GM12878 (cell line): ENCODE measurements at regions not wholly inside any gene's neighbourhood (a gene's known extent, or its start where the extent isn't known, plus 50 kb on each side); places are given as distances from the start of the nearest gene placed in this dataset.

Source experiments
- ATAC-seq: fragments of 200-7000 bp; cut with Tn5 transposase; 3 replicates; pipeline ENCODE4 v1.9.1; 2020; ENCODE audit warnings: mild to moderate bottlenecking, moderate library complexity
- BruUV-seq: library from RNA; stranded (reverse); fragments of 400-500 nt; replicated peaks from 2 replicates; lab custom pipeline; 2021; lab: Mats Ljungman, UMichigan
- CTCF ChIA-PET: fragments of 300-600 bp; sonication (Branson Sonifier 250); formaldehyde crosslinking; extraction: SDS; loops from one replicate; lab custom pipeline; 2021; ENCODE audit warnings: inconsistent platforms; lab: Yijun Ruan, JAX
- POLR2A ChIA-PET: fragments of 350-600 bp; formaldehyde crosslinking; extraction: SDS; loops from one replicate; lab custom pipeline; 2021; ENCODE audit warnings: inconsistent platforms; lab: Charles Lee
- RAD21 ChIA-PET: fragments of 300-600 bp; sonication (Branson Sonifier 250); formaldehyde crosslinking; loops from one replicate; lab custom pipeline; 2023; ENCODE audit warnings: antibody characterized with exemption; ENCODE audit not compliant: unreplicated experiment; lab: Charles Lee
- SMC1A ChIA-PET: fragments of 300-600 bp; sonication (Branson Sonifier 250); formaldehyde crosslinking; loops from one replicate; lab custom pipeline; 2023; ENCODE audit not compliant: unreplicated experiment, uncharacterized antibody; lab: Charles Lee
- DNase-seq: peaks from one replicate; pipeline ENCODE4 v3.0.0-alpha.2; 2011; ENCODE audit warnings: low read depth, low spot score
- FAIRE-seq: peaks from 3 replicates; lab custom pipeline; 2011; peaks lifted over from hg19 to GRCh38; lab: Jason Lieb, UNC
- H2AFZ ChIP-seq: 2 replicates; pipeline ENCODE4 v1.6.0; 2011; ENCODE audit warnings: low read depth, low read length, control low read depth; ENCODE audit not compliant: control insufficient read depth
- H3K27ac ChIP-seq: 2 replicates; pipeline ENCODE4 v1.5.1; 2011; ENCODE audit warnings: control low read depth; ENCODE audit not compliant: control insufficient read depth, insufficient read depth
- H3K27me3 ChIP-seq, 2 experiments: replicated peaks in 1 of 2; 2 replicates each; pipeline versions ENCODE4 v1.6.0 to v1.6.1; 2011; ENCODE audit warnings: low read length in 1 of 2; ENCODE audit not compliant: control insufficient read depth in 2 of 2, insufficient read depth in 2 of 2
- H3K36me3 ChIP-seq, 2 experiments: 2 replicates each; pipeline ENCODE4 v1.5.1; 2011; ENCODE audit warnings: low read length in 1 of 2; ENCODE audit not compliant: control insufficient read depth in 2 of 2, insufficient read depth in 2 of 2
- H3K4me1 ChIP-seq: 2 replicates; pipeline ENCODE4 v1.6.1; 2011; ENCODE audit warnings: mild to moderate bottlenecking, low read length, moderate library complexity, mixed read lengths; ENCODE audit not compliant: control insufficient read depth, insufficient read depth
- H3K4me2 ChIP-seq: 2 replicates; pipeline ENCODE4 v1.6.0; 2011; ENCODE audit warnings: control low read depth; ENCODE audit not compliant: control insufficient read depth, insufficient read depth
- H3K4me3 ChIP-seq: fragments of 200-600 bp; sonication (generic); 2 replicates; pipeline ENCODE4 v1.5.1; 2016
- H3K79me2 ChIP-seq: 2 replicates; pipeline ENCODE4 v1.6.0; 2011; ENCODE audit warnings: low read length; ENCODE audit not compliant: control insufficient read depth, insufficient read depth
- H3K9ac ChIP-seq: 2 replicates; pipeline ENCODE4 v1.8.0; 2011; ENCODE audit warnings: low read length, control low read depth, mixed read lengths; ENCODE audit not compliant: control insufficient read depth, insufficient read depth
- H3K9me3 ChIP-seq: replicated peaks from 3 replicates; pipeline ENCODE4 v1.5.1; 2011; ENCODE audit warnings: mild to moderate bottlenecking, low read length; ENCODE audit not compliant: control insufficient read depth, insufficient read depth
- H4K20me1 ChIP-seq: 2 replicates; pipeline ENCODE4 v1.6.0; 2011; ENCODE audit not compliant: control insufficient read depth, insufficient read depth
- CEBPZ ChIP-seq: fragments of 150-350 bp; IDR thresholded peaks from 2 replicates; pipeline ENCODE4 v1.6.1; 2016; ENCODE audit warnings: low read depth, low read length
- CREB1 ChIP-seq: IDR thresholded peaks from 2 replicates; pipeline ENCODE4 v1.6.1; 2012; ENCODE audit warnings: low read depth, mild to moderate bottlenecking, inconsistent platforms
- GATAD2B ChIP-seq: fragments of 450-650 bp; conservative IDR thresholded peaks from 2 replicates; pipeline ENCODE4 v1.6.1; 2017; ENCODE audit warnings: low read depth, mild to moderate bottlenecking, moderate library complexity
- KAT2A ChIP-seq: conservative IDR thresholded peaks from 2 replicates; pipeline ENCODE4 v1.6.1; 2011; ENCODE audit warnings: low read depth, low read length; ENCODE audit not compliant: control insufficient read depth
- KLF5 ChIP-seq: fragments of 450-650 bp; IDR thresholded peaks from 2 replicates; pipeline ENCODE4 v1.6.1; 2014; ENCODE audit warnings: mild to moderate bottlenecking; ENCODE audit not compliant: partially characterized antibody
- MYC ChIP-seq: IDR thresholded peaks from 2 replicates; pipeline ENCODE4 v1.6.1; 2011; ENCODE audit warnings: mild to moderate bottlenecking, low read length, moderate library complexity, inconsistent platforms; ENCODE audit not compliant: insufficient read depth, insufficient replicate concordance, insufficient read length, severe bottlenecking
- STAT3 ChIP-seq: IDR thresholded peaks from 2 replicates; pipeline ENCODE4 v1.6.1; 2011; ENCODE audit warnings: low read depth, low read length, improper control_type of control experiment
- TAF1 ChIP-seq: IDR thresholded peaks from 2 replicates; pipeline ENCODE4 v1.6.1; 2011; ENCODE audit warnings: mild to moderate bottlenecking, low read depth, low read length, borderline replicate concordance
- ZNF274 ChIP-seq: IDR thresholded peaks from one replicate; pipeline ENCODE4 v1.8.0; 2011; ENCODE audit not compliant: insufficient read length, insufficient read depth
- WGBS: methylation state at CpG from one replicate; pipeline ENCODE4 v1.1.6; 2016; ENCODE audit warnings: low lambda C conversion rate; ENCODE audit not compliant: insufficient replicate concordance, insufficient coverage; ENCODE audit errors: missing lambda C conversion rate; 5-methylcytosine and 5-hydroxymethylcytosine counted together
- in situ Hi-C: fragments of 300-500 bp; cut with MboI; formaldehyde crosslinking; loops from 9 replicates; pipeline ENCODE4 v1.14.3; 2018; ENCODE audit warnings: mixed read lengths
- intact Hi-C: fragments of 100-400 bp; cut with micrococcal nuclease; formaldehyde crosslinking; loops from one replicate; pipeline ENCODE4 v1.14.2; 2022; ENCODE audit not compliant: unreplicated experiment
- TF ChIP-seq, protein P1 (sequence below): fragments of 450-650 bp; formaldehyde crosslinking; IDR thresholded peaks from 2 replicates; pipeline ENCODE4 v1.4.0; 2022; ENCODE audit warnings: mild to moderate bottlenecking, moderate library complexity
- TF ChIP-seq, protein P2 (sequence below): fragments of 450-650 bp; IDR thresholded peaks from 2 replicates; pipeline ENCODE4 v1.6.1; 2017; ENCODE audit warnings: mild to moderate bottlenecking, moderate library complexity

- TF ChIP-seq CEBPZ = no peak
- TF ChIP-seq KLF5 = no peak
- no peak for TF ChIP-seq ZNF274
- TF ChIP-seq TAF1 = no peak
- no peak for TF ChIP-seq KAT2A
- no peak for TF ChIP-seq GATAD2B
- TF ChIP-seq CREB1 = no peak
These were observed 314.4 kb downstream of the AASDHPPT start (continued) for GRCh38 chr11:106391771-106392420.

- intact Hi-C loops (no loop called here), in situ Hi-C loops (no loop called here)
- H2AFZ ChIP-seq = no peak overlapping the region
- ATAC-seq (no peak), DNase-seq (no peak), FAIRE-seq (no peak)
- WGBS = 40% methylated on average over 10 of the region's 10 CpGs
- ChIA-PET CTCF (interaction anchor here (0.7 kb wide), 1 partner anchor 394 kb away, joined by 3 read pairs; no protein-coding TSS in a partner anchor), POLR2A (no interaction called here), SMC1A (no interaction called here), RAD21 (no interaction called here)
- no TSS peak for BruUV-seq
- H3K27me3 ChIP-seq = no peaks in the 10 kb centered on the region
- H4K20me1 ChIP-seq = no peaks in the 10 kb centered on the region
- H3K4me3 ChIP-seq = no peak overlapping the region
- no peaks in the 10 kb centered on the region for H3K9me3 ChIP-seq
- no peak overlapping the region for H3K9ac ChIP-seq
- no peaks in the 10 kb centered on the region for H3K79me2 ChIP-seq
- no peak overlapping the region for H3K4me2 ChIP-seq
- H3K27ac ChIP-seq = no peak overlapping the region
- H3K36me3 ChIP-seq = no peaks in the 10 kb centered on the region
- H3K4me1 ChIP-seq = no peaks in the 10 kb centered on the region
- TF ChIP-seq, protein P1, sequence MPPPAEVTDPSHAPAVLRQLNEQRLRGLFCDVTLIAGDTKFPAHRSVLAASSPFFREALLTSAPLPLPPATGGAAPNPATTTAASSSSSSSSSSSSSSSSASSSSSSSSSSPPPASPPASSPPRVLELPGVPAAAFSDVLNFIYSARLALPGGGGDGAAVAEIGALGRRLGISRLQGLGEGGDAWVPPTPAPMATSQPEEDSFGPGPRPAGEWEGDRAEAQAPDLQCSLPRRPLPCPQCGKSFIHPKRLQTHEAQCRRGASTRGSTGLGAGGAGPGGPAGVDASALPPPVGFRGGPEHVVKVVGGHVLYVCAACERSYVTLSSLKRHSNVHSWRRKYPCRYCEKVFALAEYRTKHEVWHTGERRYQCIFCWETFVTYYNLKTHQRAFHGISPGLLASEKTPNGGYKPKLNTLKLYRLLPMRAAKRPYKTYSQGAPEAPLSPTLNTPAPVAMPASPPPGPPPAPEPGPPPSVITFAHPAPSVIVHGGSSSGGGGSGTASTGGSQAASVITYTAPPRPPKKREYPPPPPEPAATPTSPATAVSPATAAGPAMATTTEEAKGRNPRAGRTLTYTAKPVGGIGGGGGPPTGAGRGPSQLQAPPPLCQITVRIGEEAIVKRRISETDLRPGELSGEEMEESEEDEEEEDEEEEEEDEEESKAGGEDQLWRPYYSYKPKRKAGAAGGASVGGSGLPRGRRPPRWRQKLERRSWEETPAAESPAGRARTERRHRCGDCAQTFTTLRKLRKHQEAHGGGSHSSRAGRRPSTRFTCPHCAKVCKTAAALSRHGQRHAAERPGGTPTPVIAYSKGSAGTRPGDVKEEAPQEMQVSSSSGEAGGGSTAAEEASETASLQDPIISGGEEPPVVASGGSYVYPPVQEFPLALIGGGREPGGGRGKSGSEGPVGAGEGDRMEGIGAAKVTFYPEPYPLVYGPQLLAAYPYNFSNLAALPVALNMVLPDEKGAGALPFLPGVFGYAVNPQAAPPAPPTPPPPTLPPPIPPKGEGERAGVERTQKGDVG (CRISPR knock-in tag) = no peak
- TF ChIP-seq MYC (no peak), KAT2A (no peak), STAT3 (no peak)
- TF ChIP-seq, protein P2, sequence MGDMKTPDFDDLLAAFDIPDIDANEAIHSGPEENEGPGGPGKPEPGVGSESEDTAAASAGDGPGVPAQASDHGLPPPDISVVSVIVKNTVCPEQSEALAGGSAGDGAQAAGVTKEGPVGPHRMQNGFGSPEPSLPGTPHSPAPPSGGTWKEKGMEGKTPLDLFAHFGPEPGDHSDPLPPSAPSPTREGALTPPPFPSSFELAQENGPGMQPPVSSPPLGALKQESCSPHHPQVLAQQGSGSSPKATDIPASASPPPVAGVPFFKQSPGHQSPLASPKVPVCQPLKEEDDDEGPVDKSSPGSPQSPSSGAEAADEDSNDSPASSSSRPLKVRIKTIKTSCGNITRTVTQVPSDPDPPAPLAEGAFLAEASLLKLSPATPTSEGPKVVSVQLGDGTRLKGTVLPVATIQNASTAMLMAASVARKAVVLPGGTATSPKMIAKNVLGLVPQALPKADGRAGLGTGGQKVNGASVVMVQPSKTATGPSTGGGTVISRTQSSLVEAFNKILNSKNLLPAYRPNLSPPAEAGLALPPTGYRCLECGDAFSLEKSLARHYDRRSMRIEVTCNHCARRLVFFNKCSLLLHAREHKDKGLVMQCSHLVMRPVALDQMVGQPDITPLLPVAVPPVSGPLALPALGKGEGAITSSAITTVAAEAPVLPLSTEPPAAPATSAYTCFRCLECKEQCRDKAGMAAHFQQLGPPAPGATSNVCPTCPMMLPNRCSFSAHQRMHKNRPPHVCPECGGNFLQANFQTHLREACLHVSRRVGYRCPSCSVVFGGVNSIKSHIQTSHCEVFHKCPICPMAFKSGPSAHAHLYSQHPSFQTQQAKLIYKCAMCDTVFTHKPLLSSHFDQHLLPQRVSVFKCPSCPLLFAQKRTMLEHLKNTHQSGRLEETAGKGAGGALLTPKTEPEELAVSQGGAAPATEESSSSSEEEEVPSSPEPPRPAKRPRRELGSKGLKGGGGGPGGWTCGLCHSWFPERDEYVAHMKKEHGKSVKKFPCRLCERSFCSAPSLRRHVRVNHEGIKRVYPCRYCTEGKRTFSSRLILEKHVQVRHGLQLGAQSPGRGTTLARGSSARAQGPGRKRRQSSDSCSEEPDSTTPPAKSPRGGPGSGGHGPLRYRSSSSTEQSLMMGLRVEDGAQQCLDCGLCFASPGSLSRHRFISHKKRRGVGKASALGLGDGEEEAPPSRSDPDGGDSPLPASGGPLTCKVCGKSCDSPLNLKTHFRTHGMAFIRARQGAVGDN = no peak
These were observed 318.4 kb downstream of the AASDHPPT start for GRCh38 chr11:106395716-106396349.
